OCI-LY7 (cell line): ENCODE measurements at regions not wholly inside any gene's neighbourhood (a gene's known extent, or its start where the extent isn't known, plus 50 kb on each side); places are given as distances from the start of the nearest gene placed in this dataset.

Experiments used
- CTCF ChIP-seq: fragments of 200-600 bp; sonication (generic); conservative IDR thresholded peaks from 2 replicates; pipeline ENCODE4 v1.5.1; 2014; ENCODE audit warnings: mild to moderate bottlenecking, antibody characterized with exemption, low read length, moderate library complexity, mixed read lengths
- EZH2phosphoT487 ChIP-seq: fragments of 200-600 bp; sonication (generic); IDR thresholded peaks from 2 replicates; pipeline ENCODE4 v1.6.1; 2018; ENCODE audit warnings: low read depth, borderline replicate concordance, mild to moderate bottlenecking, mixed run types, antibody characterized with exemption, low read length, moderate library complexity, mixed read lengths

DNA sequence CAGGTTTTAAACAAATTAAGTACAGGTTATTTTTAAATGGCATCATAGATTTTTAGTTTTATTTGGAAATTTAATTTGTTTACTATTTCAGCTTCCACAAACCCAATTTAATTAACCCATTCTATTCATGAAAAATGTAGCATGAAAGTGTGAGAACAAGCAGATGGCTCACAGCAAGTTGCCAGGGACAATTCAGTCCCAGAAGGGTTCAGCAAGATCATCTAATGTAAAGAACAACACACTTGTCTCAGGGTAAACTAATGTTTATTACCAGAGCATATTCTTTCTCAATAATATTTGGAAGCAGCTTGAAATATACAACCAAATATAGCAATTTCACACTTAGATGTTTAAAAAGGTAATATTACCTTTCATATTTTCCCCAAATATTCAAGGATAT, 166.9 kb upstream of the SLC13A1 start:
- no peak for TF ChIP-seq CTCF
- no peak for TF ChIP-seq EZH2phosphoT487
